Naive B cell (primary cell): ENCODE measurements at regions not wholly inside any gene's neighbourhood (a gene's known extent, or its start where the extent isn't known, plus 50 kb on each side); places are given as distances from the start of the nearest gene placed in this dataset.

Experiments
- ATAC-seq, 2 donors: fragments of 150-1000 bp; cut with Tn5 transposase; 2 replicates each; pipeline ENCODE4 v1.10.0; 2021; ENCODE audit warnings: low read depth in 2 of 2, mild to moderate bottlenecking in 2 of 2, moderate library complexity in 2 of 2
- DNase-seq: peaks from one replicate; pipeline ENCODE4 v3.0.0; 2022
- H3K27ac Mint-ChIP-seq, 6 donors: one replicate each; pipeline ENCODE4 v1.8.0; 2020 to 2022; ENCODE audit warnings: mild to moderate bottlenecking in 6 of 6, mixed read lengths in 6 of 6, moderate library complexity in 5 of 6, inconsistent platforms in 2 of 6
- H3K27me3 Mint-ChIP-seq, 3 donors: one replicate each; pipeline ENCODE4 v1.8.0; 2021 to 2022; ENCODE audit warnings: mixed read lengths in 3 of 3, mild to moderate bottlenecking in 1 of 3
- H3K36me3 Mint-ChIP-seq, 2 donors: one replicate each; pipeline ENCODE4 v1.8.0; 2020 to 2022; ENCODE audit warnings: mixed read lengths in 2 of 2, inconsistent platforms in 1 of 2, mild to moderate bottlenecking in 1 of 2
- H3K4me1 Mint-ChIP-seq, 3 donors: one replicate each; pipeline ENCODE4 v1.8.0; 2020 to 2022; ENCODE audit warnings: mixed read lengths in 3 of 3, inconsistent platforms in 1 of 3, mild to moderate bottlenecking in 1 of 3, moderate library complexity in 1 of 3
- H3K4me3 Mint-ChIP-seq, 8 donors: one replicate each; pipeline ENCODE4 v1.8.0; 2020 to 2022; ENCODE audit warnings: mild to moderate bottlenecking in 8 of 8, mixed read lengths in 8 of 8, moderate library complexity in 8 of 8, inconsistent platforms in 2 of 8
- H3K9me3 Mint-ChIP-seq, 7 donors: one replicate each; pipeline ENCODE4 v1.8.0; 2020 to 2022; ENCODE audit warnings: mixed read lengths in 7 of 7, mild to moderate bottlenecking in 5 of 7, inconsistent platforms in 2 of 7, moderate library complexity in 1 of 7

GRCh38 chr2:145652036-145652435 is 1132.1 kb upstream of the ZEB2 start:
- DNase-seq (no peak), ATAC-seq (no peak)
- H3K9me3 Mint-ChIP-seq, result peaks cover 0 to 4% (median 0%) of the 10 kb centered on the region in 7 donors
- H3K4me3 Mint-ChIP-seq, result no peak overlapping the region
- H3K36me3 Mint-ChIP-seq, result no peaks in the 10 kb centered on the region
- no peak overlapping the region for H3K27ac Mint-ChIP-seq
- H3K4me1 Mint-ChIP-seq, result peaks cover 0 to 5% (median 0%) of the 10 kb centered on the region in 3 donors
- no peaks in the 10 kb centered on the region for H3K27me3 Mint-ChIP-seq

- peaks cover 0 to 4% (median 0%) of the 10 kb centered on the region in 7 donors for H3K9me3 Mint-ChIP-seq
- ATAC-seq, result no peak
These were observed 1130.3 kb upstream of the ZEB2 start for GRCh38 chr2:145650226-145650625.

GRCh38 chr2:145649061-145649460 is 1129.1 kb upstream of the ZEB2 start:
- peaks cover 18 to 27% (median 26%) of the 10 kb centered on the region in 3 donors for H3K4me1 Mint-ChIP-seq
- ATAC-seq, result no peak
- H3K27ac Mint-ChIP-seq, result no peak overlapping the region
- H3K27me3 Mint-ChIP-seq, result no peaks in the 10 kb centered on the region
- H3K4me3 Mint-ChIP-seq, result no peak overlapping the region
- DNase-seq, result no peak
- H3K36me3 Mint-ChIP-seq, result no peaks in the 10 kb centered on the region
- peaks cover 0 to 4% (median 0%) of the 10 kb centered on the region in 7 donors for H3K9me3 Mint-ChIP-seq

More at GRCh38 chr2:145650226-145650625, 1130.3 kb upstream of the ZEB2 start:
- H3K27ac Mint-ChIP-seq, result peak overlapping the region in 2 of 6 donors; percentile 2 to 4
- no peaks in the 10 kb centered on the region for H3K36me3 Mint-ChIP-seq
- H3K4me1 Mint-ChIP-seq, result peaks cover 10 to 15% (median 15%) of the 10 kb centered on the region in 3 donors
- H3K27me3 Mint-ChIP-seq, result no peaks in the 10 kb centered on the region
- DNase-seq, result no peak
- no peak overlapping the region for H3K4me3 Mint-ChIP-seq

GRCh38 chr2:145644820-145645302 is 1124.9 kb upstream of the ZEB2 start:
- peak; percentile 14 for DNase-seq

GRCh38 chr2:145638675-145639074 is 1118.8 kb upstream of the ZEB2 start:
- Mint-ChIP-seq H3K27me3 (no peaks in the 10 kb centered on the region), H3K4me3 (peak overlapping the region in 2 of 8 donors; percentile 21 to 47), H3K36me3 (no peaks in the 10 kb centered on the region), H3K4me1 (peaks cover 25 to 35% (median 27%) of the 10 kb centered on the region in 3 donors), H3K9me3 (peaks cover 0 to 4% (median 0%) of the 10 kb centered on the region in 7 donors), H3K27ac (peak overlapping the region in 2 of 6 donors; percentile 36 to 77)
- peak; percentile 87 to 93 for ATAC-seq
- no peak for DNase-seq

More at GRCh38 chr2:145644820-145645302, 1124.9 kb upstream of the ZEB2 start:
- Mint-ChIP-seq H3K4me1 (peaks cover 24 to 43% (median 40%) of the 10 kb centered on the region in 3 donors), H3K4me3 (peak overlapping the region in 6 of 8 donors; percentile 16 to 83 (median 74)), H3K9me3 (peaks cover 0 to 2% (median 2%) of the 10 kb centered on the region in 7 donors), H3K36me3 (no peaks in the 10 kb centered on the region), H3K27me3 (no peaks in the 10 kb centered on the region), H3K27ac (peak overlapping the region in 5 of 6 donors; percentile 6 to 82 (median 44))
- peak; percentile 77 to 90 for ATAC-seq

- Mint-ChIP-seq H3K4me3 (no peak overlapping the region), H3K27me3 (no peaks in the 10 kb centered on the region), H3K9me3 (peaks cover 0 to 4% (median 0%) of the 10 kb centered on the region in 7 donors), H3K4me1 (peaks cover 21 to 22% (median 21%) of the 10 kb centered on the region in 3 donors), H3K27ac (no peak overlapping the region), H3K36me3 (no peaks in the 10 kb centered on the region)
- ATAC-seq (no peak), DNase-seq (no peak)
These were observed 1115.9 kb upstream of the ZEB2 start for GRCh38 chr2:145635706-145636427.

- H3K27me3 Mint-ChIP-seq, result no peaks in the 10 kb centered on the region
- DNase-seq, result no peak
- H3K4me3 Mint-ChIP-seq, result no peak overlapping the region
- H3K36me3 Mint-ChIP-seq, result no peaks in the 10 kb centered on the region
- peak overlapping the region in 1 of 6 donors; percentile 22 for H3K27ac Mint-ChIP-seq
- no peaks in the 10 kb centered on the region for H3K4me1 Mint-ChIP-seq
- ATAC-seq, result no peak
- no peaks in the 10 kb centered on the region for H3K9me3 Mint-ChIP-seq
These were observed 1111.6 kb upstream of the ZEB2 start for GRCh38 chr2:145631561-145631960.

GRCh38 chr2:145626301-145626700 is 1106.4 kb upstream of the ZEB2 start:
- H3K36me3 Mint-ChIP-seq, result no peaks in the 10 kb centered on the region
- no peaks in the 10 kb centered on the region for H3K4me1 Mint-ChIP-seq
- no peak for ATAC-seq
- H3K9me3 Mint-ChIP-seq, result peaks cover 0 to 1% (median 0%) of the 10 kb centered on the region in 7 donors
- H3K4me3 Mint-ChIP-seq, result no peak overlapping the region
- no peak for DNase-seq
- no peaks in the 10 kb centered on the region for H3K27me3 Mint-ChIP-seq
- H3K27ac Mint-ChIP-seq, result no peak overlapping the region

GRCh38 chr2:145625111-145625510 is 1105.2 kb upstream of the ZEB2 start:
- H3K4me3 Mint-ChIP-seq, result no peak overlapping the region
- peaks cover 0 to 1% (median 0%) of the 10 kb centered on the region in 7 donors for H3K9me3 Mint-ChIP-seq
- H3K36me3 Mint-ChIP-seq, result no peaks in the 10 kb centered on the region
- no peaks in the 10 kb centered on the region for H3K27me3 Mint-ChIP-seq
- no peaks in the 10 kb centered on the region for H3K4me1 Mint-ChIP-seq
- no peak overlapping the region for H3K27ac Mint-ChIP-seq
- ATAC-seq (no peak), DNase-seq (no peak)

- Mint-ChIP-seq H3K27me3 (no peaks in the 10 kb centered on the region), H3K4me3 (no peak overlapping the region), H3K9me3 (peaks cover 0 to 1% (median 0%) of the 10 kb centered on the region in 7 donors), H3K36me3 (no peaks in the 10 kb centered on the region), H3K27ac (no peak overlapping the region), H3K4me1 (no peaks in the 10 kb centered on the region)
- ATAC-seq (no peak), DNase-seq (no peak)
These were observed 1103.2 kb upstream of the ZEB2 start for GRCh38 chr2:145623136-145623535.

- no peak for ATAC-seq
- no peaks in the 10 kb centered on the region for H3K27me3 Mint-ChIP-seq
- peak overlapping the region in 1 of 6 donors; percentile 17 for H3K27ac Mint-ChIP-seq
- no peaks in the 10 kb centered on the region for H3K4me1 Mint-ChIP-seq
- DNase-seq, result no peak
- no peak overlapping the region for H3K4me3 Mint-ChIP-seq
- H3K36me3 Mint-ChIP-seq, result no peaks in the 10 kb centered on the region
- H3K9me3 Mint-ChIP-seq, result peaks cover 0 to 1% (median 0%) of the 10 kb centered on the region in 7 donors
These were observed 1102.4 kb upstream of the ZEB2 start for GRCh38 chr2:145622285-145622684.

GRCh38 chr2:145617906-145618305 is 1098.0 kb upstream of the ZEB2 start:
- H3K36me3 Mint-ChIP-seq, result no peaks in the 10 kb centered on the region
- H3K9me3 Mint-ChIP-seq, result peaks cover 0 to 1% (median 0%) of the 10 kb centered on the region in 7 donors
- H3K27ac Mint-ChIP-seq, result no peak overlapping the region
- H3K4me1 Mint-ChIP-seq, result peaks cover 0 to 4% (median 0%) of the 10 kb centered on the region in 3 donors
- H3K27me3 Mint-ChIP-seq, result no peaks in the 10 kb centered on the region
- ATAC-seq (no peak), DNase-seq (no peak)
- H3K4me3 Mint-ChIP-seq, result no peak overlapping the region

GRCh38 chr2:145617420-145617819 is 1097.5 kb upstream of the ZEB2 start:
- ATAC-seq (no peak), DNase-seq (no peak)
- Mint-ChIP-seq H3K27ac (peak overlapping the region in 1 of 6 donors; percentile 67), H3K27me3 (no peaks in the 10 kb centered on the region), H3K4me1 (peaks cover 0 to 4% (median 0%) of the 10 kb centered on the region in 3 donors), H3K4me3 (no peak overlapping the region), H3K36me3 (no peaks in the 10 kb centered on the region), H3K9me3 (peaks cover 0 to 1% (median 0%) of the 10 kb centered on the region in 7 donors)

- DNase-seq (no peak), ATAC-seq (no peak)
- Mint-ChIP-seq H3K4me1 (peaks cover 0 to 4% (median 0%) of the 10 kb centered on the region in 3 donors), H3K27me3 (no peaks in the 10 kb centered on the region), H3K36me3 (no peaks in the 10 kb centered on the region), H3K4me3 (no peak overlapping the region), H3K27ac (no peak overlapping the region), H3K9me3 (peaks cover 0 to 1% (median 0%) of the 10 kb centered on the region in 7 donors)
These were observed 1095.7 kb upstream of the ZEB2 start for GRCh38 chr2:145615626-145616025.
